Keratinocyte (primary cell): ENCODE measurements at regions not wholly inside any gene's neighbourhood (a gene's known extent, or its start where the extent isn't known, plus 50 kb on each side); places are given as distances from the start of the nearest gene placed in this dataset.

Experiments used
- DNase-seq: peaks from one replicate; pipeline ENCODE4 v3.0.0-alpha.2; 2011; ENCODE audit warnings: low read depth, missing footprints, low spot score
- FAIRE-seq: peaks from 2 replicates; lab custom pipeline; 2011; peaks lifted over from hg19 to GRCh38; lab: Jason Lieb, UNC
- H2AFZ ChIP-seq: 2 replicates; pipeline ENCODE4 v1.6.0; 2012; ENCODE audit warnings: low read length, control low read depth, inconsistent platforms; ENCODE audit not compliant: control insufficient read depth
- H3K27ac ChIP-seq: 2 replicates; pipeline ENCODE4 v1.5.1; 2011; ENCODE audit warnings: low read length; ENCODE audit not compliant: control insufficient read depth, insufficient read depth
- H3K27me3 ChIP-seq: 3 replicates; pipeline ENCODE4 v1.6.0; 2011; ENCODE audit warnings: low read length; ENCODE audit not compliant: control insufficient read depth, insufficient read depth; ENCODE audit errors: extremely low read depth
- H3K36me3 ChIP-seq, 2 experiments: 2 replicates in 1 of 2; 3 replicates in 1 of 2; pipeline ENCODE4 v1.5.1; 2011; ENCODE audit warnings: low read length in 2 of 2, mild to moderate bottlenecking in 1 of 2; ENCODE audit not compliant: control insufficient read depth in 2 of 2, insufficient read depth in 2 of 2; ENCODE audit errors: extremely low read depth in 1 of 2
- H3K4me1 ChIP-seq: 3 replicates; pipeline ENCODE4 v1.5.1; 2011; ENCODE audit warnings: low read length; ENCODE audit not compliant: control insufficient read depth, insufficient read depth; ENCODE audit errors: extremely low read depth
- H3K4me2 ChIP-seq: 3 replicates; pipeline ENCODE4 v1.6.0; 2011; ENCODE audit warnings: low read depth, low read length; ENCODE audit not compliant: control insufficient read depth, insufficient read depth; ENCODE audit errors: extremely low read depth
- H3K4me3 ChIP-seq, 3 experiments: fragments of 200-600 bp in 1 of 3; sonication (generic) in 1 of 3; 2 replicates in 2 of 3; 3 replicates in 1 of 3; pipeline ENCODE4 v1.5.1; 2011 to 2016; ENCODE audit warnings: low read length in 3 of 3, mild to moderate bottlenecking in 3 of 3, control low read depth in 2 of 3, inconsistent platforms in 1 of 3, low read depth in 1 of 3, mixed read lengths in 1 of 3, mixed run types in 1 of 3, moderate library complexity in 1 of 3; ENCODE audit not compliant: control insufficient read depth in 2 of 3, insufficient read depth in 2 of 3; ENCODE audit errors: extremely low read depth in 1 of 3
- H3K79me2 ChIP-seq: 2 replicates; pipeline ENCODE4 v1.6.0; 2012; ENCODE audit warnings: low read length; ENCODE audit not compliant: control insufficient read depth, insufficient read depth
- H3K9ac ChIP-seq: 3 replicates; pipeline ENCODE4 v1.6.0; 2011; ENCODE audit warnings: low read length; ENCODE audit not compliant: control insufficient read depth, insufficient read depth; ENCODE audit errors: extremely low read depth
- H3K9me1 ChIP-seq: 3 replicates; pipeline ENCODE4 v1.6.0; 2011; ENCODE audit warnings: low read length; ENCODE audit not compliant: control insufficient read depth, insufficient read depth; ENCODE audit errors: extremely low read depth
- H3K9me3 ChIP-seq: 2 replicates; pipeline ENCODE4 v1.5.1; 2012; ENCODE audit warnings: low read depth, low read length; ENCODE audit not compliant: control insufficient read depth
- H4K20me1 ChIP-seq: 3 replicates; pipeline ENCODE4 v1.6.0; 2011; ENCODE audit warnings: low read length; ENCODE audit not compliant: control insufficient read depth, insufficient read depth; ENCODE audit errors: extremely low read depth
- CTCF ChIP-seq, 3 experiments: IDR thresholded peaks in 1 of 3; conservative IDR thresholded peaks in 1 of 3; optimal IDR thresholded peaks in 1 of 3; 2 replicates in 2 of 3; 3 replicates in 1 of 3; pipeline versions ENCODE3 to v1.5.1; 2011; ENCODE audit warnings: low read length in 3 of 3, mild to moderate bottlenecking in 3 of 3, moderate library complexity in 2 of 3, control low read depth in 1 of 3, inconsistent platforms in 1 of 3; ENCODE audit not compliant: insufficient read depth in 2 of 3; ENCODE audit errors: extremely low read depth in 1 of 3
- EZH2 ChIP-seq: IDR thresholded peaks from one replicate; pipeline ENCODE4 v1.6.1; 2012; ENCODE audit warnings: inconsistent platforms, mild to moderate bottlenecking, low read length, moderate library complexity
- dilution Hi-C: fragments of 300-500 bp; cut with MboI; formaldehyde crosslinking; loops from one replicate; pipeline ENCODE4 v1.7.0; 2020; ENCODE audit warnings: low sequenced_read_pairs; ENCODE audit not compliant: extremely low pct_ligation_motif_present

DNA sequence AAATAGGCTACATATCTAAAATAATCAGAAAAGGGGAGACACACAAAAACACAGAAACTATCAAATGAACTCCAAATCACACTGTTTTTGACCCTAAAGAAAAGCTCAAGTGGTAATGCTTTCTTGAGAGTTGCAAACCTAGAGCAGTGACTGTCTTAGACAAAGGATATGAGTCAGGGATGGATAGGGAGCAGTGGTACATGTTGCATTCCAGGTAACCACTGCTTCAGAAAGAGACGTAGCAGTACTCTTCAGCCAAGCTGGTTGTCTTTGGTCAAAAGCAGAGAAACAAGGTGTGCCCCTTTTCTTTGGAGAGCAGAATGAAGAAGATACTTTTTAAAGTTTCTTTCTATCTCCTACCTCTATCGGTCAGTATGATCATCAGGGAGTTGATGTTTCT is 1003.6 kb downstream of the CDH9 start:
- Histone ChIP-seq H3K9ac (no peak overlapping the region), H3K4me1 (no peaks in the 10 kb centered on the region), H3K4me2 (no peak overlapping the region), H3K79me2 (no peaks in the 10 kb centered on the region), H3K4me3 (no peak overlapping the region), H2AFZ (no peak overlapping the region), H3K9me3 (peaks cover 2% of the 10 kb centered on the region), H3K27me3 (no peaks in the 10 kb centered on the region), H4K20me1 (no peaks in the 10 kb centered on the region), H3K36me3 (no peaks in the 10 kb centered on the region), H3K27ac (no peak overlapping the region), H3K9me1 (no peaks in the 10 kb centered on the region)
- FAIRE-seq (no peak), DNase-seq (no peak)
- no peak for TF ChIP-seq CTCF (optimal IDR thresholded peaks at IDR 0.05 in 1 of 3, IDR thresholded peaks at IDR 0.05 in 1 of 3, conservative IDR thresholded peaks at IDR 0.05 in 1 of 3; ENCODE audit: extremely low read depth in 1 of 3, insufficient read depth in 2 of 3, low read length in 3 of 3)
- no peak for TF ChIP-seq EZH2
- dilution Hi-C loops, result no loop called here

GRCh38 chr5:26031481-26031880 is 1006.9 kb downstream of the CDH9 start:
- FAIRE-seq (no peak), DNase-seq (no peak)
- no peaks in the 10 kb centered on the region for H3K9me1 ChIP-seq
- H3K36me3 ChIP-seq, result no peaks in the 10 kb centered on the region
- H3K4me2 ChIP-seq, result no peak overlapping the region
- no peaks in the 10 kb centered on the region for H4K20me1 ChIP-seq
- dilution Hi-C loops, result no loop called here
- no peaks in the 10 kb centered on the region for H3K4me1 ChIP-seq
- H2AFZ ChIP-seq, result no peak overlapping the region
- peaks cover 2% of the 10 kb centered on the region for H3K9me3 ChIP-seq
- H3K79me2 ChIP-seq, result no peaks in the 10 kb centered on the region
- no peaks in the 10 kb centered on the region for H3K27me3 ChIP-seq
- H3K27ac ChIP-seq, result no peak overlapping the region
- no peak for TF ChIP-seq EZH2
- TF ChIP-seq CTCF (optimal IDR thresholded peaks at IDR 0.05 in 1 of 3, IDR thresholded peaks at IDR 0.05 in 1 of 3, conservative IDR thresholded peaks at IDR 0.05 in 1 of 3; ENCODE audit: extremely low read depth in 1 of 3, insufficient read depth in 2 of 3, low read length in 3 of 3), result no peak
- no peak overlapping the region for H3K9ac ChIP-seq
- no peak overlapping the region for H3K4me3 ChIP-seq
